GM23338 (cell line): ENCODE measurements at regions not wholly inside any gene's neighbourhood (a gene's known extent, or its start where the extent isn't known, plus 50 kb on each side); places are given as distances from the start of the nearest gene placed in this dataset.

Source experiments
- CREB1 ChIP-seq: fragments of 250-450 bp; sonication (Bioruptor Pico); IDR thresholded peaks from 2 replicates; pipeline ENCODE4 v1.5.0; 2020; ENCODE audit warnings: low read depth, mild to moderate bottlenecking, moderate library complexity
- EZH2 ChIP-seq: fragments of 200-600 bp; sonication (generic); IDR thresholded peaks from one replicate; pipeline ENCODE4 v1.8.0; 2017; ENCODE audit warnings: antibody characterized with exemption, mild to moderate bottlenecking, low read depth; ENCODE audit not compliant: unreplicated experiment
- JUNB ChIP-seq: IDR thresholded peaks from one replicate; pipeline ENCODE4 v1.6.1; 2016; ENCODE audit warnings: antibody characterized with exemption; ENCODE audit not compliant: unreplicated experiment
- NANOG ChIP-seq: IDR thresholded peaks from 2 replicates; pipeline ENCODE4 v1.6.1; 2016; ENCODE audit warnings: antibody characterized with exemption, borderline replicate concordance
- POLR2AphosphoS5 ChIP-seq: IDR thresholded peaks from 2 replicates; pipeline ENCODE4 v1.6.1; 2016; ENCODE audit warnings: antibody characterized with exemption, low read depth
- REST ChIP-seq: IDR thresholded peaks from one replicate; pipeline ENCODE4 v1.6.1; 2018; ENCODE audit warnings: antibody characterized with exemption; ENCODE audit not compliant: unreplicated experiment
- STAT1 ChIP-seq: IDR thresholded peaks from one replicate; pipeline ENCODE4 v1.6.1; 2016; ENCODE audit warnings: antibody characterized with exemption; ENCODE audit not compliant: unreplicated experiment
- ZNF114 ChIP-seq: fragments of 250-450 bp; sonication (Bioruptor Pico); IDR thresholded peaks from 2 replicates; pipeline ENCODE4 v1.5.0; 2020; ENCODE audit warnings: mild to moderate bottlenecking, moderate library complexity
- ZNF462 ChIP-seq: fragments of 250-450 bp; sonication (Bioruptor Pico); IDR thresholded peaks from 2 replicates; pipeline ENCODE4 v1.5.0; 2020; ENCODE audit warnings: mild to moderate bottlenecking, moderate library complexity

- TF ChIP-seq ZNF462 (CRISPR knock-in tag), result no peak
- no peak for TF ChIP-seq POLR2AphosphoS5
- no peak for TF ChIP-seq CREB1
- no peak for TF ChIP-seq EZH2
- no peak for TF ChIP-seq ZNF114 (CRISPR knock-in tag)
- no peak for TF ChIP-seq JUNB
- TF ChIP-seq STAT1, result no peak
- no peak for TF ChIP-seq NANOG
- no peak for TF ChIP-seq REST
These were observed 295.3 kb upstream of the COBL start (continued) for GRCh38 chr7:51611937-51612336.
